Smooth muscle cell (in vitro differentiated cells): ENCODE measurements at regions not wholly inside any gene's neighbourhood (a gene's known extent, or its start where the extent isn't known, plus 50 kb on each side); places are given as distances from the start of the nearest gene placed in this dataset.

Experiments
- DNase-seq: peaks from one replicate; lab custom pipeline; 2025; ENCODE audit not compliant: unreplicated experiment; lab: John Stamatoyannopoulos, UW
- H2AFZ ChIP-seq: fragments of 200-600 bp; sonication (generic); 2 replicates; pipeline ENCODE4 v1.6.0; 2016; ENCODE audit warnings: antibody characterized with exemption, low read depth, mild to moderate bottlenecking
- H3F3A ChIP-seq: fragments of 200-600 bp; sonication (generic); 2 replicates; pipeline ENCODE4 v1.6.0; 2017; ENCODE audit warnings: antibody characterized with exemption, low read depth
- H3K27ac ChIP-seq: fragments of 200-600 bp; sonication (generic); 2 replicates; pipeline ENCODE4 v1.5.1; 2016; ENCODE audit warnings: low read depth, mild to moderate bottlenecking
- H3K27me3 ChIP-seq: fragments of 200-600 bp; sonication (generic); 2 replicates; pipeline ENCODE4 v1.6.1; 2016; ENCODE audit warnings: low read depth, mild to moderate bottlenecking
- H3K36me3 ChIP-seq: fragments of 200-600 bp; sonication (generic); 2 replicates; pipeline ENCODE4 v1.5.1; 2016; ENCODE audit warnings: low read depth
- H3K4me1 ChIP-seq: fragments of 200-600 bp; sonication (generic); 2 replicates; pipeline ENCODE4 v1.5.1; 2016; ENCODE audit warnings: low read depth
- H3K4me2 ChIP-seq: fragments of 200-600 bp; sonication (generic); 2 replicates; pipeline ENCODE4 v1.6.0; 2016; ENCODE audit warnings: mild to moderate bottlenecking
- H3K4me3 ChIP-seq: fragments of 200-600 bp; sonication (generic); 2 replicates; pipeline ENCODE4 v1.5.1; 2016; ENCODE audit warnings: mild to moderate bottlenecking
- H3K79me2 ChIP-seq: fragments of 200-600 bp; sonication (generic); 2 replicates; pipeline ENCODE4 v1.6.0; 2016; ENCODE audit warnings: low read depth, mild to moderate bottlenecking
- H3K9ac ChIP-seq: fragments of 200-600 bp; sonication (generic); 2 replicates; pipeline ENCODE4 v1.6.0; 2016; ENCODE audit warnings: low read depth
- H3K9me3 ChIP-seq: fragments of 200-600 bp; sonication (generic); replicated peaks from 2 replicates; pipeline ENCODE4 v1.5.1; 2016; ENCODE audit warnings: low read depth
- H4K20me1 ChIP-seq: fragments of 200-600 bp; sonication (generic); 2 replicates; pipeline ENCODE4 v1.6.0; 2016; ENCODE audit warnings: low read depth
- WGBS: methylation state at CpG from one replicate; pipeline ENCODE4 v1.1.7; 2016; ENCODE audit warnings: low lambda C conversion rate; 5-methylcytosine and 5-hydroxymethylcytosine counted together
- TF ChIP-seq, protein P1 (sequence below): fragments of 200-600 bp; sonication (generic); IDR thresholded peaks from 2 replicates; pipeline ENCODE4 v1.5.1; 2017; ENCODE audit warnings: borderline replicate concordance, mild to moderate bottlenecking, antibody characterized with exemption; ENCODE audit not compliant: insufficient read depth, poor library complexity, severe bottlenecking

- Histone ChIP-seq H3K27me3 (no peaks in the 10 kb centered on the region), H2AFZ (no peak overlapping the region), H3K9ac (no peak overlapping the region), H3F3A (no peaks in the 10 kb centered on the region), H3K4me3 (no peak overlapping the region), H3K9me3 (no peaks in the 10 kb centered on the region), H3K4me2 (no peak overlapping the region), H4K20me1 (no peaks in the 10 kb centered on the region), H3K79me2 (no peaks in the 10 kb centered on the region), H3K4me1 (no peaks in the 10 kb centered on the region), H3K36me3 (no peaks in the 10 kb centered on the region), H3K27ac (no peak overlapping the region)
- TF ChIP-seq, protein P1, sequence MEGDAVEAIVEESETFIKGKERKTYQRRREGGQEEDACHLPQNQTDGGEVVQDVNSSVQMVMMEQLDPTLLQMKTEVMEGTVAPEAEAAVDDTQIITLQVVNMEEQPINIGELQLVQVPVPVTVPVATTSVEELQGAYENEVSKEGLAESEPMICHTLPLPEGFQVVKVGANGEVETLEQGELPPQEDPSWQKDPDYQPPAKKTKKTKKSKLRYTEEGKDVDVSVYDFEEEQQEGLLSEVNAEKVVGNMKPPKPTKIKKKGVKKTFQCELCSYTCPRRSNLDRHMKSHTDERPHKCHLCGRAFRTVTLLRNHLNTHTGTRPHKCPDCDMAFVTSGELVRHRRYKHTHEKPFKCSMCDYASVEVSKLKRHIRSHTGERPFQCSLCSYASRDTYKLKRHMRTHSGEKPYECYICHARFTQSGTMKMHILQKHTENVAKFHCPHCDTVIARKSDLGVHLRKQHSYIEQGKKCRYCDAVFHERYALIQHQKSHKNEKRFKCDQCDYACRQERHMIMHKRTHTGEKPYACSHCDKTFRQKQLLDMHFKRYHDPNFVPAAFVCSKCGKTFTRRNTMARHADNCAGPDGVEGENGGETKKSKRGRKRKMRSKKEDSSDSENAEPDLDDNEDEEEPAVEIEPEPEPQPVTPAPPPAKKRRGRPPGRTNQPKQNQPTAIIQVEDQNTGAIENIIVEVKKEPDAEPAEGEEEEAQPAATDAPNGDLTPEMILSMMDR: no peak
- WGBS: 40% methylated on average over 7 of the region's 7 CpGs
- DNase-seq: no peak
These were observed 316.5 kb downstream of the CYP26B1 start for GRCh38 chr2:71831193-71831577.

DNA sequence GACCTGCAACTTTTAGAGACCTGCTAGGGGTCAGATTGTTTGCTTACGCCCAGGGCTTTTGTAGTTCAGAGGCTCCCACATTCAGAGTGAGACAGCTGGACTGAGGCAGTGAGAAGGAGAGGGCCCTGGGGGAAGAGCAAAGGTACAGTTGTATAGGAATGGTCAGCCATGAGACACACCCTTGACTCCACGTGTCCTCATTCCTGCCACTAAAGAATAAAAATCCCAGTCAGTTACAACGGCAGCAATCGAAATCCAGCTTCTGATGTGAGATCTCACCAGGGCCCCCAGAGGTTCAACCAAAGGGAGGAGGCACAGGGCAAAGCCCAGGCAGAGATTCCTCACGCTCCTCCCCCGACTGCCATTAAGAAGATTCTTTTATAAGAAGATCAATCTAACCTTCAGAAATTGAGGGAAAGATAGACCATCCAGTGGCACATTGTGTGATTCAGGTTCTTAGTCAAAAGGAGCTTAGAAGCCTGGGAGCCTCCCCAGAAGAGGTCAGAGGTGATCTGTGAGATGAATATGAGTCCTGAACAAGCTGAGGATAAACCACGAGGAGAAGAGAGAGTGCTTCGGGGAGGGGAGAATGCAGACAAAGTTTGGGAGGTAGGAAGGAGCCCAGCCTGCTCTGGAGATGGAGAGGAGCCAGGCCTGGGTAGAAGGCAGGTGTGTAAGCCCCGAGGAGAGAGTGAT, 317.0 kb downstream of the CYP26B1 start:
- no peak for DNase-seq
- H3F3A ChIP-seq: no peaks in the 10 kb centered on the region
- no peaks in the 10 kb centered on the region for H3K36me3 ChIP-seq
- no peak overlapping the region for H3K4me2 ChIP-seq
- no peaks in the 10 kb centered on the region for H3K9me3 ChIP-seq
- no peaks in the 10 kb centered on the region for H3K4me1 ChIP-seq
- no peaks in the 10 kb centered on the region for H3K79me2 ChIP-seq
- no peaks in the 10 kb centered on the region for H4K20me1 ChIP-seq
- H2AFZ ChIP-seq: no peak overlapping the region
- no peak overlapping the region for H3K27ac ChIP-seq
- H3K9ac ChIP-seq: no peak overlapping the region
- no peaks in the 10 kb centered on the region for H3K27me3 ChIP-seq
- TF ChIP-seq, protein P1: no peak
- H3K4me3 ChIP-seq: no peak overlapping the region
- WGBS: 88% methylated on average over 9 of the region's 9 CpGs

DNA sequence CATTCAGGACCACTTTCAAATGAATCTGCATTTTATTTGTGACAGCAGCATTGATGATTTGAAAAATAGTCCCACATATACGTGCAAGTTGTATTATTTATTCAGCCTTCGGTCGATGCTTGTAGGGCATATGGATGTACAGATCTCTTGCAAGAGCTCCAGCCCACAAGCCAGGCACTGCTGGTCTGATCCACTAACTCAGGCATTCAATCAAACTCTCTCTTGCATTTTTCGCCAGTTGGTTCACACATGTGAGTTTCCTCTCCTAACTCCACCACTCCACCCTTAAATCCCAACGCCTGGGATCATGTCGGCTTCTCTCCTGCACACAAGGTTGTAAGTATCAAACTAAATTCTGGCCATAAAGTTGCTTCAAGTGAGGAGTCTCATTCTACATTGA, 318.7 kb downstream of the CYP26B1 start:
- Histone ChIP-seq H3K9ac (no peak overlapping the region), H3K4me1 (no peaks in the 10 kb centered on the region), H3K27me3 (no peaks in the 10 kb centered on the region), H4K20me1 (no peaks in the 10 kb centered on the region), H3K4me3 (no peak overlapping the region), H3K36me3 (no peaks in the 10 kb centered on the region), H2AFZ (no peak overlapping the region), H3K27ac (no peak overlapping the region), H3F3A (no peaks in the 10 kb centered on the region), H3K9me3 (no peaks in the 10 kb centered on the region), H3K4me2 (no peak overlapping the region), H3K79me2 (no peaks in the 10 kb centered on the region)
- DNase-seq: no peak
- TF ChIP-seq, protein P1: no peak
- WGBS: 92% methylated on average over 6 of the region's 6 CpGs

- no peak overlapping the region for H3K4me2 ChIP-seq
- H3K4me1 ChIP-seq: no peaks in the 10 kb centered on the region
- no peaks in the 10 kb centered on the region for H4K20me1 ChIP-seq
- H3K27ac ChIP-seq: no peak overlapping the region
- no peak for DNase-seq
- no peak overlapping the region for H3K9ac ChIP-seq
- 93% methylated on average over 7 of the region's 7 CpGs for WGBS
- H3K36me3 ChIP-seq: no peaks in the 10 kb centered on the region
- TF ChIP-seq, protein P1: no peak
- H3K4me3 ChIP-seq: no peak overlapping the region
- no peak overlapping the region for H2AFZ ChIP-seq
- H3F3A ChIP-seq: no peaks in the 10 kb centered on the region
- no peaks in the 10 kb centered on the region for H3K9me3 ChIP-seq
- H3K27me3 ChIP-seq: no peaks in the 10 kb centered on the region
- H3K79me2 ChIP-seq: no peaks in the 10 kb centered on the region
These were observed 319.7 kb downstream of the CYP26B1 start for GRCh38 chr2:71827973-71828372.
